Vagina (tissue), 2 donors: ENCODE measurements at regions not wholly inside any gene's neighbourhood (a gene's known extent, or its start where the extent isn't known, plus 50 kb on each side); places are given as distances from the start of the nearest gene placed in this dataset.

Experiments used
- POLR2A ChIP-seq, 2 donors: fragments of 450-650 bp; IDR thresholded peaks; one replicate each; pipeline ENCODE4 v1.6.1; 2017; ENCODE audit warnings: antibody characterized with exemption in 2 of 2, mild to moderate bottlenecking in 2 of 2, moderate library complexity in 2 of 2
- TF ChIP-seq, protein P1 (sequence below), 3 experiments: fragments of 450-650 bp in 2 of 3; fragments of 200-600 bp in 1 of 3; sonication (generic) in 1 of 3; IDR thresholded peaks; one replicate each; pipeline ENCODE4 v1.5.1; 2017 to 2019; ENCODE audit warnings: antibody characterized with exemption in 3 of 3, mild to moderate bottlenecking in 2 of 3, moderate library complexity in 2 of 3

- TF ChIP-seq, protein P1, sequence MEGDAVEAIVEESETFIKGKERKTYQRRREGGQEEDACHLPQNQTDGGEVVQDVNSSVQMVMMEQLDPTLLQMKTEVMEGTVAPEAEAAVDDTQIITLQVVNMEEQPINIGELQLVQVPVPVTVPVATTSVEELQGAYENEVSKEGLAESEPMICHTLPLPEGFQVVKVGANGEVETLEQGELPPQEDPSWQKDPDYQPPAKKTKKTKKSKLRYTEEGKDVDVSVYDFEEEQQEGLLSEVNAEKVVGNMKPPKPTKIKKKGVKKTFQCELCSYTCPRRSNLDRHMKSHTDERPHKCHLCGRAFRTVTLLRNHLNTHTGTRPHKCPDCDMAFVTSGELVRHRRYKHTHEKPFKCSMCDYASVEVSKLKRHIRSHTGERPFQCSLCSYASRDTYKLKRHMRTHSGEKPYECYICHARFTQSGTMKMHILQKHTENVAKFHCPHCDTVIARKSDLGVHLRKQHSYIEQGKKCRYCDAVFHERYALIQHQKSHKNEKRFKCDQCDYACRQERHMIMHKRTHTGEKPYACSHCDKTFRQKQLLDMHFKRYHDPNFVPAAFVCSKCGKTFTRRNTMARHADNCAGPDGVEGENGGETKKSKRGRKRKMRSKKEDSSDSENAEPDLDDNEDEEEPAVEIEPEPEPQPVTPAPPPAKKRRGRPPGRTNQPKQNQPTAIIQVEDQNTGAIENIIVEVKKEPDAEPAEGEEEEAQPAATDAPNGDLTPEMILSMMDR (IDR thresholded peaks at IDR 0.05): no peak
- TF ChIP-seq POLR2A (IDR thresholded peaks at IDR 0.05): no peak
Observed at GRCh38 chr5:175596761-175597189, 61.1 kb upstream of the HRH2 start.
